ENCODE measurements at regions not wholly inside any gene's neighbourhood (a gene's known extent, or its start where the extent isn't known, plus 50 kb on each side); places are given as distances from the start of the nearest gene placed in this dataset.
"Not testable (repeated sequence)": the region's sequence is repeated elsewhere in the genome, so short reads cannot be mapped to it uniquely, and the experiment has no call there.

DNA sequence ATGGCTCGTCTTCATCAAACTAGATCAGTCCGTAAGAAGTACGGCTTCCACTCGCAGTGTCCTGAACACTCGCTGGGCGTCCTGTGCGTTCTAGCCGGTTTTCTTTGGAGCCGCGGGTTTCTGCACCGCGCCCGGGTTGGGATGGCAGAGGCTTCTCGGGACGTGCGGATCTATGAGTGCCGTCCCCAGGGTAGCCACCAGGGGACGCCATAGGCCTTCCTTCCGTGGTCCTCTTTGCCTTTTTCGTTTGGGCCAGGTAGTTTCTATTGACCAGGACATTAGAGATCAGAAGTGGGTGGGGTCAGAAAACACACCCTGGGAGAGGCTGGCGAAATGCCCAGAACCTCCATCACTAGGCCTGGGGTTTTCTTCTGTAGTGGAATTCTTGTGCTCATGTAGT lies 273.8 kb downstream of the FAM72C start:
- no peak for DNase-seq (ENCODE audit: low spot score)

DNA sequence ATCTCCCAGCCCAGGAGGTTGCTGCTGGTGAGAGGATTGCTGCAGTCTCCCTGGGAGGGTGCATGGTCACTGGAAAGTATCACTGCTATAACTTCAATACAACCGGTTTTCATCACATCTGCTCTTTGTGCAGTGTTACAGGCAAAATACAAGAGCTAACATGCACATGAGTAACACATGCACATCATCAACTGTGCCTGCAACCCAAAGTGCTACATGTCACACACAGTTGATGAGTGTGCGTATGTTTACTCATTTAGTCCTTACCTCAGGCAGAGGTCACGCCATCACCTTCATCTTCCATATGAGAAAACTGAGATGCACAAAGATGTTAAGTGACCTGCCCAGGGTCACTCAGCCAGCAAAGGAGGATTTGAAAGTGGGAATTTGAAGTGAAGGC lies 277.7 kb downstream of the FAM72C start:
- no peak for DNase-seq (ENCODE audit: low spot score)

DNA sequence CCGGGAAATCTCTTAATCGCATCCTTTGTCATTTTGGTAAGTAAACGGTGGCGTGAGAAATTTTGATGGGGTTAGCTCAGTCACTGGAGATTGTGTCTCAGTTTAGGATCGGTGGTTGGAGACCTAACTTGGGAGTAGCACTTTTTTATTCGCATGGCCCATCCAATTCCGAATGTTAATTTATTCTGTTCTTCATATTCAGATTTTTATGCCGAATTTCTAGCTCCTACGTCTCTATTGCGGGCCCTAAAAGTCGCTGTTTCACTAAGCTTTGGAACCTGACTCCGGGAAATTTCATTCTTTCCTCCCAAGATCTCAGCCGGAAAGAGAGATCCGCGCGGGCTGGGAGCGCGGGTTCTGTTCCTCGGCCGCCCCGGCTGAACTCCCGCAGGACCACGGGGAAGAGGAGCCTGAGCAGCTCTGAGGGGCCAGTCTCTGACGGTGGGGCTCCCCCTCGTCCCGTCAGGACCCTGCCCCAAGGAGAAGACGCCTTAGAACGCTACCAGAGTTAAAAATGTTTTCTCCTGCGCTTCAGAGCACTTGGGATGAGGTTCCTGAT lies 279.7 kb downstream of the FAM72C start:
- no peak for DNase-seq (ENCODE audit: low spot score)

DNA sequence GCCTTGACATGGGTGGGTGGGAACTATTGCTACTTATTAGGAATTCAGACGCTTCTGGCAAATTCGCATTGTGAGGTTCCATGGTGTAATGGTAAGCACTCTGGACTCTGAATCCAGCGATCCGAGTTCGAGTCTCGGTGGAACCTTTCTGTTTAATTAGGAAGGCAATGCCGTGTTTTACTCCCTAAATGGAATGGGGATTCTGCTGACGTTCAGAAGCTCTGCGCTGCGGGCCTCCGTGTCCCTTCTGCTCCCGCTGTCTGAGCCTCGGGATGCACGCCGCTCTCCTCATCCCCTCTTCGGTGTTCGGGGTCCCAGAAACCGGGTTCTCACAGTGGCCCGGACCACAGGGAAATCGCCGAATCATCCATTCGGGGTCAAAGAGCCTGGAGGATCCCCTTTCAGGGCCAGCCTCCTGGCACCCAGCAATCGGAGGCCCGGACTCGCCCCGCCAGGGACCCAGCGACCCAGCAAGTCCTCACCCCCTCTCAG lies 280.3 kb downstream of the FAM72C start:
- DNase-seq (ENCODE audit: low spot score): no peak

DNA sequence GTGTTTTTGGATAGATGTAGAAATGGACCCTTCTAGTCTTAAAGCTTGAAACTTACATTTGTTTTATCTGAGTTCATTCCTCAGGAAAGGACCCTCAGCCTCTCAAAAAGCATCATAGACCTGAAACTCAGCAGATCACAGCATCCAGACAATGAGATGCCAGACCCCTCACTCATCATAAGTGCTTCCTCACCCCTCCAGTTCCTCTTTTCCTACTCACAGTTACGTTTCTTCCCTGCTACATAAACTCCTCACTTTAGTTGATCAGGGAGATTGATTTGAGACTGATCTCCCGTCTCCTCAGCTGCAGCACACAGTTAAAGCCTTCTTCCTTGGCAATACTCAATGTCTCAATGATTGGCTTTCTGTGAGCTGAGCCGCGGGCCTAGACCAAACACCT lies 282.0 kb downstream of the FAM72C start:
- no peak for DNase-seq (ENCODE audit: low spot score)

DNA sequence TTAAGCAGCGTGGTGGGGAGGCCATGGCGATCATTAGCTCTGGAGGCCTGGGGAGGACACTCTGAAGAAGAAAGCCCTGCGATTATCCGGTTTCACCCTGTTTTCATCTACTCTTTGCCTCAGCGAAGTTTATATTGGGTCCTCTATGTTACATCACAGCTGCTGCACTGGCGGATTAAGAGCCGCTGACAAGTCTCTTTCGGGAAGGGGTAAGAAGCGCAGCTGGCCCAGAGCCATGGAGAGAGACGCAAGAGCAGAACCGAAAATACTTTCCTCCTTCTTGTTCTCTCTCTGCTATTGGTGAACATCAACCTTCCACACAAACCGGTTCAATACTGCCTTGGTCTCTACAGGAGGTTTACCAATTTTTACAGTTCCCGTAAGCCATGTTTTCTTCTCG lies 291.5 kb downstream of the FAM72C start:
- DNase-seq (ENCODE audit: low spot score): no peak

DNA sequence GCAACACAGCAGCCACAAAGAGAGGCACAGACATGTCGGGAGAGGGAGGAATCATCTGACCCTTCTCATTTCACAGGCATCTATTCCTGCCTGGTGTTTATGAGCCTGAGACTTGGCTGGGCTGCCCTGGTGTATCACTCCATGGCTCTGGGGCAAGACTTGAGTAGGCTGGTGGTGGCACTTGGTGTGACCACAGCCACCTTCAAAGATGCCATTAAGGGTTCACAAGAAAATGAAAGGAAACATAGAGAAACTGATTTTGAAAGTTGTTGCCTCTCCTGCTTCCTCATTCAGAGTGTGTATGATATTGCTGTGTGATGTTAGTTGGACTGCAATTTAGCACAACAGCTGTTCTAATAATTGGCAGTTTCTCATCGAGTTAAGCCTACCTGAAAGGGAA lies 298.8 kb downstream of the FAM72C start:
- DNase-seq (ENCODE audit: low spot score): no peak

DNA sequence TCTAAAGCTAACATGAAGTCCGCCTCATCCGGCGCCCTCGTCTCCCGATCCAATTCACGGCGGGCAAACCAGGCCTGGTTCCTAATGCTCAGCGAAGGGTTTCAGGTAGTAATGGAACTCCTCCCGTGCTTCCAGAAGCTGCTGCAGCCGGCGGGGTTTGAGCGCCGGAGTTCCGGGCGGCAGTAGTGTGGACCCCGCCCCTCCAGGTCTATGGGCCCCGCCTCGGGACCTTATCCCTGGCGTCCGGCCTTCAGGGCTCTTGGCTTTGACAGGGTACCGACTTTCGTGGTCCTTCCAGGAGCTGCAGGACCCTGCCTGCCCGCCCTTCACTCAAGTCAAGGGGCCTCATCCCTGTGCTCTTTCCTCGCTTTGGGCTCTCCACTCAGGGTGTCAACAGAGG lies 304.1 kb downstream of the FAM72C start:
- DNase-seq (ENCODE audit: low spot score): no peak

DNA sequence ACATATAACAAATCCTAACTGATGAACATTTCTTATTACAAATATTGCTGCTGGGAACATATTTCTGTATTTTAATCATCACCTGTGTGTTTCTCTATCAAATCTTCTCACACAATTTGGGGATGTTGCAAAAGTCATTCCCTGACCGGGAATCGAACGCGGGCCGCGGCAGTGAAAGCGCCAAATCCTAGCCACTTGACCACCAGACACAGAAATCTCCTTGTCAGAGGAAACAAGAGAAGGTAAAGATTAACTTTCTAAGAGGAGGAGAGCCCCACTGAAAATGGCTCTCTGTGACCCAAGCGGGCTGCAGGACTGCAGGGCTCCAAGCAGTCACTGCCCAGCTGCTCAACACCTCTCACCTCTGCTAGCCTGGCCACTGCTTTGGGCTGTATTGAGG lies 304.9 kb downstream of the FAM72C start:
- DNase-seq (ENCODE audit: low spot score): no peak

DNA sequence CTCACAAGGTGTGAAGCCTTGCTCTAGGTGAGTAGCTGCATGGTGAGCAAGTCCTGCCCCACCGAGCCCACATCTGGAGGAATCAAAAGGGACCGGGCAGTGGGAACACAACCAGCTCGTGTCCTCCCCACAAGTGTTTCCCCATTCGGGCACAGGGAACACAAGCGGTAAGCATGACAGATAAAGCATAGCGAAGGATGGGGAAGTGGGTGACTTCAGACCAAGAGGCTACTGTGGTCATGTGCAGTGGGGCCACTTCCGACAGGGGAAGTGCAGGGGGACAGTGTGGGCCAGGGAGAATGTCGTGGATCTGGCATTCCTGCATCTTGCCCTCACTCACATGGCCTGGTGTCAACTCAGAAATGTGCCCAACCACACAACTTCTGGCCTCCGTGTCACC lies 306.2 kb downstream of the FAM72C start:
- DNase-seq (ENCODE audit: low spot score): no peak

DNA sequence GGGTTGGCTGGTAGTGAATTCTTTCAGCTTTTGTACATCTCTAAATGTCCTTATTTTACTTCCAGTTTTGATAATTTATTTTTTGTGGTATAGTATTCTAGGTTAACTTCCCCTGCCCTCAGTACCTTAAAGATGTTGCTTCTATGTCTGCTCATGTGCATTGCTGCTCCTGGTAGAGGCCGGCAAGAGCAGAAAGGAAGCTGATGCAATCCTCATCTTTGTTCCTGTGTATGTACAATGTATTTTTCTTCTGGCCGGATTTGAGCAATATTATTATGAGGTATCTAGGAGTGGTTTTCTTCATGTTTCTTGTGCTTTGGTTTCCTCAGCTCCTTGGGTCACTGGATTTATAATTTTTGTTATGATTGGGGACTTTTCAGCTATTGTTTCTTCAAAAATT lies 308.7 kb downstream of the FAM72C start:
- not testable (repeated sequence) for DNase-seq (ENCODE audit: low spot score)

DNA sequence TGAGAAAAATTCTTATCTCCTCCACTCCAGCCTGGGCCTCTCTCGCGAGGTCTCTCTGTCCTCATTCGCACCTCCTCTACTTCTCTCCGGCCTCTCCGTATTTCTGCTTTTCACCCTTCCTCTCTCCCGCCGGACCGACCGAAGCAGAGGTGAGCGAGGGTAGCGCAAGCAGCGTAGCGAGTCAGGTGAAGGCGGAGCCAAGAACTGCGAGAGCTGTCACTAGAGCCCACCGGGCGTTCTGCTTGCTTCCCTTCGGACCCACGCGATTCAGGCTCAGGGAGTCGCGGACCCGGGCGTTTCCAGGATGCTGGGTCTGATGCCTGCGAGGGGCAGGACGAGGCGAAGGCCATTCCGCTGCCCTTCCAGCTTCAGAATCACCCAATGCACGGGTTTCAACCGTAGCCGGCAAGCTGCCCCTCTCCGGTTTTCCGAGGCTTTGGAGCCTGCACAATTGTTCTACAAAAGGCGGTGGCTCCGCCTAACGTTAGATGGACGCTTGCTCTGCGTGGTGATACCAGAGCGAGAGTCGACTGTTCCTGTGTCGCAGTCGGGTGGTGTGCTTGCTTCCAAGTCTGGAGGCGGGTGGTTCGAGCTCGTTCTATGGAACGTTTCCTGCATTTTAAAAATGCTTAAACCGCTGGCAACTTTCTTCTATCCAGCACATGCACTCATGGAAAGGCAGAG lies 310.2 kb downstream of the FAM72C start:
- no peak for DNase-seq (ENCODE audit: low spot score)

DNA sequence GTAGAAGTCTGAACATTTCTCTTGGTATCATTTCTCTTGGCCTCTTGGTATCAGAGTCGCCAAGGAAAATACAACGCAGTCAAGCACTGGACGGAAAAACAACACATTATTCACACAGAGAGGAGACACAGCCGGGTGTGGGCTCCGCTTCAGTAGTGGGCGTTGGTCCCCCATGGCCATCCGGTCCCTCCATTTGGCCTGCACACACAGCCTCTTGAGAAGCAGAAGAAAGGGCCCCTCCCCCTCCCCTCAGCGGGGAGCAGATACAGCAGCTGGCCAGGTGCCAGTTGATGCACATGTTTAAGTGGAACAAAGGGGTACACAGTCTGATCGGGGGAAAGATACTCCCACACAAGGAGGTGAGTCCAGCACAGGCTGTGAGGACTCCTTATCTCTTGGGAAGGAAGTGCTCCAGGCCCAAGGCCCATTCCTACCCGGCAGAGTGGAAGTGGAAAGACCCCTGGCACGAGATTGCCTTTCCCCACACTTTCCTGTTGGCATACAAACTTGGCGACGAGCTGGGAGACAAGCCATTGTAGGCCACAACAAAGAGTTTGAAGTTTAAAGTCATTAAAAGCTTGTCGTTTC lies 311.3 kb downstream of the FAM72C start:
- DNase-seq (ENCODE audit: low spot score): no peak

DNA sequence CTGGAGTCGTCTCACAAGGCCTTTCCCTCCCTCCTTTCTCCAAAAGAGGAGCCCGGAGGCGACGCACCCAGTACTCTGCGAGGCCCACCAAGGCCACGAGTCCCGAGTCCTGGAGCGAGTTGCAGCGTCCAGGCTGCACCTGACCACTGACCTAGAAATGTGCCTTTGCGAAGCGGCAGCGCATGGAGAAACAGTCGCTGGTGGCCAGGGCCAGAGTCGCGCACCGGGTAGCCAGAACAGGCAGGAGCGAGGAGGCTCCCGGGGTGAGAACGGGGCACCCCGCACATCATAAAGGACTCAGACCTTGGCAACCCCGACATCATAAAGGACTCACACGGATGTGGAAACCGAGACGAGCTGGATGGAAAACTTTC lies 318.4 kb downstream of the FAM72C start:
- no peak for DNase-seq (ENCODE audit: low spot score)

DNA sequence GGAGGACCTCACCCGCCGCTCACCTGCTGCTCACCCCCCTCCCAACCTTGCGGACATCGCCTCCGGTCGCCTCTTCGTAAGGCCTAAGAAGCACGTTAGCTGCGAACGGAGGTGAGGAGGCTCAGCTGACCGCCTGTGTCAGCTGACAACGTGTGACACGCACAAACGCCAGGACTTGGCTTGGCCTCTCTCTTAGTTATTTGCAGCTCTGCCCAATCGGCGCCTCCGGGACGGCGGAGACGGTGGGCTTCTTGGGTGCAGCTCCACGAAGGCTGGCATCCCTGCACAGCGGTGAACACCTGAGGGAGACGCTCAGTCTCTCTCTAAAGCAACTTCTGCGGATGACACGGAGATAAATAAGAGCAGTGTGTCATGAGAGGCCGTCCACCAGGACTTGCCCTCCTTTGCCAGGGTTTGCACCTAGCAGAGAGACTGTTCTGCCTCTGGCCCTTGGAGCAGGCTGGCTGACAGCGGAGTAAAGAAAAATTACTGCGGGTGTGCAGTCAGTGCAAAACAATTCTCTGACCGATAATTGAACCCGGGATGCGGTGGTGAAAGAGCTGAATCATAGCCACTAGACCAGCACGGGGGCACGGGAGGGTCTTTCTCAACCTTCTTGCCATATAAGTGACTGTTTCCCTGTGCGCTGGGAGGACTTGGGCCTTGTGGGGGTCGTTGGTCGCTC lies 318.9 kb downstream of the FAM72C start:
- no peak for DNase-seq (ENCODE audit: low spot score)

DNA sequence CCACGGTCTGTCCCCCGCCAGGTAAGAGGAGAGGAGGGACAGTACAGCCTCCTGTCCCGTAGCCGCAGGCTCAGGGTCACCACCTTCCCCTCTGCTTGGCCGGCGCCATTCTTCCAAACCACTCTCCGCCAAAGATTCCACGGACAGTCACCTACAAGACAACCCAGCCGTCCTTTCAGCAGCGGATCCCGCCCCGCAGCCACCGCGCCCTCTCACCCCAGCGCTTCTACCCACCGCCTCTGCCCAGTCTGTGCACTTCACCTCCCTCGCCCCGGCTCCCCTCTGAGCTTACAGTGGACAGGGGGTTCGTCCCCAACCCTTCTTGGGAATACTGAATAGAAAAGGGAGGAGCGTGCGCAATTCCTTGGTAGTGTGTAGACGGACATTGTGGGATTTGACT lies 319.6 kb downstream of the FAM72C start:
- DNase-seq (ENCODE audit: low spot score): no peak

DNA sequence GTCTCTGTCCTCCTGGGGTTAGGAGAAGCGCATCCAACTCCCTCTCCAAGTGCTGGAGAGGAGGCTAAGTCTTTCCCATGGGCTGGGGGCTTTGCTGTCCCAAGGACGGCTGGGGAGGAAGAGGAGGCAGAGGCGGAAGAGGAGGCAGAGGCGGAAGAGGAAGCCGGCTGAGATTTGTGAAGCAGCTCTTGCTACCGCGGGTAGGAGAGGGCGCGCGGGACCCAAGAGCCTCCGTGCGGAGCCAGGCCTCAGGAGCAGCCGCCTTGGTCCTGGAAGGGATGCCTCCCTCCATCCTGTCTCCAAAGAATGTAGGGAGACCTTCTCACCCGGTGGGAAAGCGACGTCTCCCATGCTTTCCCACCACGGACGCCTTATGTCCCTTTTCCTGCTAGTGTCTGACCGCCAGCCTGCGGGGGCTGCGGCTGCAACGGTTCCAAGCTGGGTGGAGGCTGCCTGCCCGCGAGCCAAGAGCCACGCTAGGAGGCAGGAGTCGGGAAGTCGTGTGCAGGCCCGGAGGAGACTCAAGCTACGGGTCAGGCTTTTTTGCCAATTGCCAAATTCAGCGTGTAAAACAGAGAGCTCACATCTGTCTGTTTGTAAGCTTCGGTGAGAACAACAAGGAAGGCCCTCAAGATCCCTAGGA lies 320.3 kb downstream of the FAM72C start:
- DNase-seq (ENCODE audit: low spot score): no peak

DNA sequence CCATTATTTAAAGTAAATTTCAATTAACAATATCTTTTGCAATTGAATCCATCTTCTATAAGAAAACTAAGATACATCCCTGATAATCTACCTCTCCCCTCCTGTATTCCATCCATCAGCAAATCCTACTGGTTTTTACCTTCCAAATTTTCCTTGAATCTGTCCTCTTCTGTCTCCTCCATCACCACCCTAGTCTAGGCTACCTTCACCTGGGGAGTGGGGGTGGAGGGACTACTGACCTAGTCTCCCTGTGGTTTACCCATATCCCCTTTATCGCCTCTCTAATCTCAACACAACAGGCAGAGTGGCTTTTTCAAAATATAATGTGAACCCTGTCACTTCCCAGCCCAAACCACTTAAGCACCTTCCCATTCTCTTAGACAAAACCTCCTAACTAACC lies 327.8 kb downstream of the FAM72C start:
- DNase-seq (ENCODE audit: low spot score): not testable (repeated sequence)

DNA sequence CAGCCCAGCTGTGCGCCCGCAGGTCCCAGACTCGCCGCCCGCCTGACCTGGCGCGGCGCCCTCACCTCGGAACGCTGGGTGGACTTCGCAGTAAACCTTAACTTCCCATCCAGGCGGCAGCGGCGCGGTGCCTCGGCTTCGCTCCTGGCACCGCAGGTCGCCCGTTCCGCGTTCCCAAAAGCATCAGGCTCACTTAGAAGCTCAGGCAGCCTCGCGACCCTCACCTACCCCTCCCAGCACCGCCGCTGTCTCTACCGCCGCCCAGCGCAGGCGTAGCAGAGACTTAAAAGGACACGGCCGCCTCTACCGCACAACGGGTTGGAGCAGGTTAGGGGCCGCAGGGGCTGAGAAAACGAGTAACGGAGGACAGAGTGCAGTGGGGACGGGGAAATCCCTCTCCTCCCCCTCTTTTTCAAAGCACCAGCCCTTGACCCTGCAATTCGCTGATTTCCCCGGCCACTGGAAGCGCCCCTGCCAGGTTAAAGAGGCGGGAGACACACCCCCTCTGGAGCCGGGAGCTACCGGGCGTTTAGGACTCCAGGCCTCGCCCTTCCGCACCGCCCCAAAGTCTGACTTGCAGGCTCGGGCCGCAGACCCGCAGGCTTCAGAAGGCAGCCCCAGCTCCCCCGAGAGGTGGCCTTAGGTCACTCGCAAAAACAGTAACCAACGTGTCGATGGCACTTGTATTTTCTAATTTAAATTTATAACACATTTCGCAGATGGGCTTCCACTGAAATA lies 328.5 kb downstream of the FAM72C start:
- DNase-seq (ENCODE audit: low spot score): no peak

DNA sequence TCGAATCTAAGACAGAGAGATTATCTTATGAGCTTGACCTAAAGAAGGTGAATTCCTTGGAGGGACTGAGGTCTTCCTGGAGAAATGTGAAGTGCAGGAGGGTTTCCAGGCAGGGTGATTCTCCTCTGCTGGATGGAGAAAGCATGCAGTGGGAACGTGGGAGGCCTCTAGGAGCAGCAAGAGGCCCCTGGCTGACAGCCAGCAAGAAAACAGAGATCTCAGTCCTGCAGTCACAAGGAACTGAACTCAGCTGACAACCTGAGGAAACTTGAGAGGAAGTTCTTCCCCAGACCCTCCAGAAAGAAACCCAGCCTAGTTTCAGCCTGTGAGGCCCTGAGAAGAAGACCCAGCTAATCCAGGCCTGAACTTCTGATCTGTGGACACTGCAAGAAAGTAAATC lies 345.9 kb downstream of the FAM72C start:
- no peak for DNase-seq (ENCODE audit: low spot score)

DNA sequence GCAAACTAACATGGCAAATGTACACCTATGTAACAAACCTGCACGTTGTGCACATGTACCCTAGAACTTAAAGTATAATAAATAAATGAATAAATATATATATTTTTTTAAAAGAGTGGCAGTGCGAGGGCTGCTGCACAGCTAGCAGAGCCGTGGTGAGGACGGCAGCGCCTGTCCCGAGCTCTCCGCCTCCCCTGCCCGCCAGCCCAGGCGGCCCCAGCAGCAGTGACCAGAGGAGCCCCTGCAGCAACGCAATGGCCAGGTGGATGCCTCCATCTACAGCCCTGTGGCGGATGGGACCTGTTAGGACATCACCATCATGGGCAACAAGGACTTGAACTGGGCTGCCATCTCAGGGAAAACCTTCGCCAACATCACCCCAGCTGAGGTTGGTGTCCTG lies 351.9 kb downstream of the FAM72C start:
- DNase-seq (ENCODE audit: low spot score): no peak

DNA sequence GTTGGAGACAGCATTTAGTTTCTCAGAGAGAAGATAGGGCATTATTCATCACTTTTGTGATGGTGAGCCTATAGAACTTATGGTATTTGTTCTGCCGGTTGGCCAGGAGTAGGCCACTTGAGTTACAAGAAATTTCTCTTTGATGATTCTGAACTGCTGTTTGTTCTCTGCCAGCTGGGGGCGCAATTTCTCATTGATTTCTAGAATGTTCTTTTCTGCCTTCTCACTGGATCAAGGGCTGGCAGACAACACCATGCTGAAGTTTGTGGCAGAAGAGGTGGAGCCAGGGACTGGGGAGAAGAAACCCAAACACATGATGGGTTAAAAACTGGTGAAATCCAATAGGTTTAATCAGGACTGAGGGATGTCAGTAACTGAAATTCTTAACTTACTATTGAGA lies 360.6 kb downstream of the FAM72C start:
- DNase-seq (ENCODE audit: low spot score): no peak
